Right atrium auricular region (tissue), 2 donors: ENCODE measurements at regions not wholly inside any gene's neighbourhood (a gene's known extent, or its start where the extent isn't known, plus 50 kb on each side); places are given as distances from the start of the nearest gene placed in this dataset.

ENCODE experiments used
- DNase-seq: peaks from one replicate; pipeline ENCODE4 v3.0.0-alpha.2; 2019; ENCODE audit warnings: low spot score
- H3K27ac ChIP-seq, 2 donors: fragments of 200-600 bp; sonication (generic); 1 replicate in 1 of 2; 2 replicates in 1 of 2; pipeline ENCODE4 v1.5.1; 2016 to 2019
- H3K27me3 ChIP-seq, 2 donors: fragments of 200-600 bp; sonication (generic); one replicate each; pipeline versions ENCODE4 v1.5.1 to v1.6.0; 2017 to 2019
- H3K36me3 ChIP-seq: fragments of 200-600 bp; sonication (generic); one replicate; pipeline ENCODE4 v1.5.1; 2016
- H3K4me1 ChIP-seq, 2 donors: fragments of 200-600 bp; sonication (generic); one replicate each; pipeline versions ENCODE4 v1.5.1 to v1.6.0; 2017 to 2019
- H3K4me3 ChIP-seq, 2 donors: fragments of 200-600 bp; sonication (generic); 1 replicate in 1 of 2; 2 replicates in 1 of 2; pipeline ENCODE4 v1.5.1; 2017 to 2019; ENCODE audit warnings: mild to moderate bottlenecking in 1 of 2, moderate library complexity in 1 of 2
- H3K9me3 ChIP-seq, 2 donors: fragments of 200-600 bp; sonication (generic); one replicate each; pipeline ENCODE4 v1.5.1; 2019
- CTCF ChIP-seq, 2 donors: fragments of 200-600 bp; sonication (generic); IDR thresholded peaks; one replicate each; pipeline ENCODE4 v1.5.1; 2019; ENCODE audit warnings: antibody characterized with exemption in 2 of 2

- Histone ChIP-seq H3K27ac (no peak overlapping the region), H3K36me3 (no peaks in the 10 kb centered on the region), H3K27me3 (no peaks in the 10 kb centered on the region), H3K9me3 (no peaks in the 10 kb centered on the region), H3K4me3 (no peak overlapping the region), H3K4me1 (no peaks in the 10 kb centered on the region)
- no peak for TF ChIP-seq CTCF (IDR thresholded peaks at IDR 0.05)
- DNase-seq = no peak
Observed at GRCh38 chr7:46115410-46115809, 194.3 kb upstream of the IGFBP3 start.

- Histone ChIP-seq H3K27me3 (no peaks in the 10 kb centered on the region), H3K4me3 (no peak overlapping the region), H3K4me1 (no peaks in the 10 kb centered on the region), H3K9me3 (peaks cover 0 to 8% of the 10 kb centered on the region in 2 donors), H3K36me3 (no peaks in the 10 kb centered on the region), H3K27ac (no peak overlapping the region)
- no peak for TF ChIP-seq CTCF (IDR thresholded peaks at IDR 0.05)
- DNase-seq = no peak
Observed at GRCh38 chr7:46109437-46109836, 188.4 kb upstream of the IGFBP3 start.

- Histone ChIP-seq H3K36me3 (no peaks in the 10 kb centered on the region), H3K4me3 (no peak overlapping the region), H3K27ac (no peak overlapping the region), H3K4me1 (no peaks in the 10 kb centered on the region), H3K27me3 (no peaks in the 10 kb centered on the region), H3K9me3 (peaks cover 0 to 8% of the 10 kb centered on the region in 2 donors)
- DNase-seq = no peak
- TF ChIP-seq CTCF (IDR thresholded peaks at IDR 0.05) = no peak
Observed at GRCh38 chr7:46108272-46108671, 187.2 kb upstream of the IGFBP3 start.

- Histone ChIP-seq H3K36me3 (no peaks in the 10 kb centered on the region), H3K27ac (no peak overlapping the region), H3K9me3 (peaks cover 0 to 8% of the 10 kb centered on the region in 2 donors), H3K27me3 (no peaks in the 10 kb centered on the region), H3K4me1 (no peaks in the 10 kb centered on the region), H3K4me3 (no peak overlapping the region)
- no peak for DNase-seq
- no peak for TF ChIP-seq CTCF (IDR thresholded peaks at IDR 0.05)
Observed at GRCh38 chr7:46107610-46108217, 186.6 kb upstream of the IGFBP3 start.

GRCh38 chr7:46100521-46100920, 179.4 kb upstream of the IGFBP3 start:
- H3K4me3 ChIP-seq = no peak overlapping the region

More at GRCh38 chr7:46100521-46100920, 179.4 kb upstream of the IGFBP3 start:
- no peak for TF ChIP-seq CTCF (IDR thresholded peaks at IDR 0.05)
- Histone ChIP-seq H3K36me3 (no peaks in the 10 kb centered on the region), H3K9me3 (peaks cover 0 to 8% of the 10 kb centered on the region in 2 donors), H3K4me1 (peaks cover 0 to 4% of the 10 kb centered on the region in 2 donors), H3K27me3 (no peaks in the 10 kb centered on the region), H3K27ac (no peak overlapping the region)
- DNase-seq = no peak
